ENCODE measurements at regions not wholly inside any gene's neighbourhood (a gene's known extent, or its start where the extent isn't known, plus 50 kb on each side); places are given as distances from the start of the nearest gene placed in this dataset.
"Not testable (repeated sequence)": the region's sequence is repeated elsewhere in the genome, so short reads cannot be mapped to it uniquely, and the experiment has no call there.

- TF ChIP-seq POLR2A, CTCF (IDR thresholded peaks at IDR 0.05): not testable (repeated sequence)
Measured at GRCh38 chr9:65207273-65207672, 77.7 kb downstream of the FOXD4L5 start.

Data from body of pancreas (tissue), 4 donors.